ENCODE measurements at regions not wholly inside any gene's neighbourhood (a gene's known extent, or its start where the extent isn't known, plus 50 kb on each side); places are given as distances from the start of the nearest gene placed in this dataset.

GRCh38 chr5:36766981-36767380 lies 109.6 kb upstream of the NIPBL start:
- no peak for TF ChIP-seq CTCF (IDR thresholded peaks at IDR 0.05)
- TF ChIP-seq EZH2 (IDR thresholded peaks at IDR 0.05): no peak
- no peak for TF ChIP-seq EZH2phosphoT487 (IDR thresholded peaks at IDR 0.05)
